A204.1 (cell line): ENCODE measurements at regions not wholly inside any gene's neighbourhood (a gene's known extent, or its start where the extent isn't known, plus 50 kb on each side); places are given as distances from the start of the nearest gene placed in this dataset.

Source experiments
- FAIRE-seq: peaks from 2 replicates; lab custom pipeline; 2012; peaks lifted over from hg19 to GRCh38; lab: Jason Lieb, UNC

DNA sequence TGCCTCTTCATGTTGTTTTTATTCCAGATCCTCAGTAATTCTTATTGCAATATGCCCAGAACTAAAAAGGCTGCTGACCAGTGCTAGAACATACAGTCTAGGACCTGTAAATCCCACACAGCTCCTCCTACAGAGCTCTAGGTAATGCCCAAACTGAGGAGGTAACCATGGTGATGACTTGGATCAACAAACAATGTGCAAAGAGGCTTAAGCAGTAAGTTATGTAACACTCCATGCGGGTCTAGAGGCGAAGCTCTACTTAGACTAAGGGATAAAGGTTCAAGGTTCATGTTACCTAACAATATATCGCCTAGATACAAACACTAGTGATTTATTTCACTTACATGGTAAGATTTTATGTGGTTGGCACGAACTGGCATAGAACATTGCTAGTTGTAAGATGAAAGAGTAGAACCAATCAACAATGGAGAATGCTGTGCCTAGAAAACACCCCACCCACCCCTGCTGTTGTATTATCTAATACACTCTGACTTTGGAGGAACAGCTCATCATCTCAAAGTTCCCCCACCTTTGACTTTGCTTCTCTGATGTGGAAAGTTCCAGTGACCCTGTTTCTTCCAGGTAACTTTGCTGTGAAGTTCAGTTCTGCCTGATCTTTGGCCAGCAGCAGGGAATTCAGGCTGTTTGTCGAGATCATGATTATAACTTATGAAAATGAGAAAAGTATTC, 242.4 kb downstream of the ALDH8A1 start:
- FAIRE-seq = no peak

DNA sequence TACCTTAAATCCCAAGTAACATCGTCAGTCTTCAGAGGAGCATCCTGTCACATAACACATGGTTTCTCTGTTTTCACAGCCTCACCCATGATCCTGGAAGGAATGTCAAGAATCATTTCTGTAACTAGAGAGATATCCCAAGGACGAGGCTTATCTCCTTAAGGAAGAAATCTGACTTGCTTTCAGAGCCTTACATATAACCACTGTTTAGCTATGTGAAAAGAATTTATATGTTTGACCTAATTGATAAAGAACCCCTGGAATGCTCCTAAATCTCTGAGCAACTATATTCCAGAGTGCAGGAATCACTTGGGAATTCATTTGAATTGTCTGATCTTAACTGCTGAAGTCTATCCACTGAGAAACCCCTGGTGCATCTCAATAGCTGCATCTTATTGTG, 243.1 kb downstream of the ALDH8A1 start:
- FAIRE-seq = no peak

DNA sequence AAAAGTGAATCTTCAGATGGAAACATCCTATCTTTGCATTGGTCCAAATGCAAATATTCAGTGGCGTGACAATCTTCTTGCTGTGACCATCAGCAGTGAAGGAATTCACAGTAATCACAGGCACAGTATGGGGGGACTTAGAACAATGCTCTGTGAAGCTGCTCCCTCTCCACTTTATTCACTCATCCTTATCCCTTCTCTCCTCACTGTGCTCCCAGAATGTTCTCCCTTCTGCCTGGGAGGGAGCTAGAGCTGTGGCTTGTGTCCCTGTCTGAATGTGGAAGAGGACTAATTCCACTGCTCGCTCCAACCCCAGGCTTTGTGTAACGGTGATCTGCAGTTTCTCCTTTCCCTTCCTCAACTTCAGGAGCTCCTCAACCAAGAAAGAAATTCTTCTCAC, 243.7 kb downstream of the ALDH8A1 start:
- FAIRE-seq = no peak

DNA sequence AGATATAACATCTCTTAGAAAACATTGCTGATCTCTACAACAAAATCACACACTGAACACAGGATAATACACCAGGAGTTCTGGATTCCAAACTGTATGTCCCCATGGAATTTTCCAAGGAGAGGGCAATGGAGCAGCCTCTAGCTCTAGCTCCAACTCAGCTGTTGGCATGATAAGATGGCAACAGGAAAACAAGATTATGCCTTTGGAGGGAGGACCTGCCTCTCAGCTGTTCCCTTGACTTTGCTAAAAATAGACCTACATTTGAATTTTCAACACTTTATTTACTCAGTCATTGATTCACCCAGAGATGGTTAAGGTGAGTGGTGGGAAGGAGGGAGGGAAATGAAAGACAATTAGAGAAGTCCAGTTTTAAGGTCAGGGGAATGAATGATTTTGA, 246.7 kb downstream of the ALDH8A1 start:
- FAIRE-seq = no peak

DNA sequence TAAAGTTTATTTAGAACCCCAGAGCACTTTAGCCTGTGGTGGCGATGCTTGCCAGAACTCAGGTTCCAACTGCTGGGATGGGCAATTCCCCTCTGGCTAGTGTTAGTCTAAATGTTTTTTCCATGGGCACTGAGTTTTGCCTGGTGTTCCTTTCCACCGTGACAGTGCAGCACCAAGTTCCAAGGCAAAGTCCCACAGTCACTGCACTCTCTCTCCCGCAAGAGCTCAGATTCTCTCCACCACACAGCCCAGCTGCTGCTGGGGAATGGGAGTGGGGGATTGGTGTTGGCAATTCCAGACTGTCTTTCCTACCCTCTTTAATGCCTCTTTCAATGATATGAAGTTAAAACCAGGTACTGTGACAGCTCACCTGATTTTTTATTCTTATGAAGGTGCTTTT, 247.6 kb downstream of the ALDH8A1 start:
- no peak for FAIRE-seq

DNA sequence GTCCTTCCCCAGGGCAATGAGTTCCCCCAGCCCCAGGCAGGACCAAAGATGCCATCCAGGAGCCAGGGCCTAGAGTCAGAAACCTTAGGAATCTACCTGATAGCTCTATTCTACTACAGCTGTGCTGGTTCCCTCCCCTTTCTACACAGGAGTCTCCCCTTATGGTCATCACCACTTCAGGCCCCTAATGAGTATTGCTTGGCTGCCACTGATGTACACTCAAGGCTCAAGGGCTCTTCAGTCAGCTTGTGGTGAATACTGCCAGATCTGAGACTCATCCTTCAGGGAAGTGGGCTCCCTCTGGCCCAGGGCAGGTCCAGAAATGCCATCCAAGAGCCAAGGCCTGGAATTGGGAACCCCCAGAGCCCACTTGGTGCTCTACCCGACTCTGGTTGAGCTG, 248.6 kb downstream of the ALDH8A1 start:
- no peak for FAIRE-seq

DNA sequence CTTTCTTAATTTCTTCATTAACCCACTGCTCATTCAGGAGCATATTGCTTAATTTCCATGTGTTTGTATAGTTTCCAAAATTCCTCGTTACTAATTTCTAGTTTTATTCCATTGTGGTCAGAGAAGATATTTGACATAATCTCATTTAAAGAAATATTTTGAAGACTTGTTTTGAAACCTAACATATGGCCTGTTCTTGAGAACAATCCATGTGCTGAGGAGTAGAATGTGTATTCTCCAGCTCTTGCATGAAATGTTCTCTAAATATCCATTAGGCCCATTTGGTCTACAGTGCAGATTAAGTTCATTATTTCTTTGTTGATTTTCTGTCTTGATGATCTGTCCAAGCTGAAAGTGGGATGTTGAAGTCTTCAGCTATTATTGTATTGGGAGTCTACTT, 251.7 kb downstream of the ALDH8A1 start:
- FAIRE-seq = no peak

DNA sequence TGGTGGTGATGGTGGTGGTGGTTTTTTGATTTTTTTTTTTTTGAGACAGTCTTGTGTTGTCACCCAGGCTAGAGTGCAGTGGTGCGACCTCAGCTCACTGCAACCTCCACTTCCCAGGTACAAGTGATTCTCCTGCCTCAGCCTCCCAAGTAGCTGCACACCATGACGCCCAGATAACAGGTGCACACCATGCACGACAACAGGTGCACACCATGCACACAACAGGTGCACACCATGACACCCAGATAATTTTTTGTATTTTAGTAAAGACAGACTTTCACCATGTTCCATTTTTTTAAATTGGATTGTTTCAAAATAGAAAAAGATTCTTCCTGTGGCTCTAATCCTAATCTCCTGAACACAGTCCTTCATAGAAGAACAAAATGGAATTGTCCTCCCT, 257.9 kb downstream of the ALDH8A1 start:
- no peak for FAIRE-seq

DNA sequence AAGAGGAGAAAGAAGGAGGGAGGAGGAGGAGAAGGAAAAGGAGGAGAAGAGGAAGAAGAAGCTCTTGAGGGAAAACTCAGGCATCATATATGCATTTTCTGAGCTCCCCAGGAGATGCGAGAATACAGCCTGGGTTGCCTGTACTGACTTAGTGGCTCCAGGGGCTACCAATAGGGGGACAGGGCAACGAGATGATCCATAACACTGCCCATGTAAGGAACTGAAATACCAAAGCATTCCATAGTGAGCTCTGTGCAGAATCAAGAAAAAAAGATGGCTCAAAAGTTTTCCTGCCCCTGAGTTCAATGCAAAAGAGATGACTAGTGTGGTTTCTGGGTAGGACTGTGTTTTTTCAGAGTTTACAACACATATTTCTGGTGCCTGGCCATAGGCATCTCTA, 258.7 kb downstream of the ALDH8A1 start:
- FAIRE-seq = no peak

DNA sequence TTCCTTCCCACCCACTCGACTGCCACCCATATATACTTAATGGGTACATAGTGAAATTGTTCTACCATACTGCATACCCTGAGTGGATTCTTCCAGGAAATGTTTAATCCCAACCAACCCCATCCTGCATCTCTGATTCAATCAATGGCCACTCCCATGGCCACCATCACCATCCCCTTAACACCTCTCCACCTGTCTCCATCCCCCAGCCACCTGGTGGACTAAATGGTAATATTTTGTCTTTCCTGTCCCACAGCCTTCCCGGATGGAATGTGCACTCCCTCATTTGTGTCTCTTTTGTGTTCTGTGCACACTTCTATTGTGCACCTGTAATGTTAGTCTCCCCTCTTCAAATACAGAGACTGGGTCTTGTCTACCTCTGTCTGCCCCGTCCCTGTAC, 259.9 kb downstream of the ALDH8A1 start:
- no peak for FAIRE-seq

DNA sequence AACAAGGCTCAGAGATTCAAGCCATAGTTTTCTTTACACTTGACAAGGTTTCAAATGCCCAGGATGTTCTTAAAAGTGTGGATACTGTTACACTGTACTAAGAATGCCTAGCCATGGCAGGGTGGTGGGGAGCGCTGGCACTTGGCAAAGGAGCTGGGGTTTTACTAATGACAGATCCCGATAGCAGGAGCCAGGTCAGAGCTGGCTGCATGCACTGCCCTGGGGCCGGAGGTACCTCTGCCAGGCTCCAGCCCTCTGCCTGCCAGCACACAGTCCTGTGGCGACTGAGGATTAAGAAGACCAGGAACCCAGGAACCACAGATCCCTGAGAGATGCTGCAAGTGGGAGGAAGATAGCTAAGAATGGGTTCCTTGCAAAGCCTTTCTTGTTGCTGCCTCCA, 260.3 kb downstream of the ALDH8A1 start:
- no peak for FAIRE-seq

DNA sequence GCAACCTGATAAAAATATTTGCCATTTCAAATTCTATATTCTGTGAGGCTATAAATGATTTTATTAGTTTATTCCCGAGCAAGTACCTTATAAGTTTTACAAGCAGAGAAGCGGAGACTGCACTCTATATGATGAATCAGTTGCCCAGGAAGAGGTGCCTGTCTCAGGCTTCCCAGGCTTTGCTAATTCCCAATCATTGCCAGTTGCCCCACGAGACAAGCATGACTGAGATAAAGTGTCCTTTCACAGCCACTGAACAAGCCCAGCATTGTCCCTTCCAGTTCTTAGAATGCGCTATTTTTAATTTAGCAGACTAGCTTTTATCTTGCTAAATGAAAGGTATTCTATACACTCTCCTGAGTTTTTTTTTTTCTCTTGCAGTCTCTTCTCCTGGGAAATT, 260.7 kb downstream of the ALDH8A1 start:
- FAIRE-seq = no peak

DNA sequence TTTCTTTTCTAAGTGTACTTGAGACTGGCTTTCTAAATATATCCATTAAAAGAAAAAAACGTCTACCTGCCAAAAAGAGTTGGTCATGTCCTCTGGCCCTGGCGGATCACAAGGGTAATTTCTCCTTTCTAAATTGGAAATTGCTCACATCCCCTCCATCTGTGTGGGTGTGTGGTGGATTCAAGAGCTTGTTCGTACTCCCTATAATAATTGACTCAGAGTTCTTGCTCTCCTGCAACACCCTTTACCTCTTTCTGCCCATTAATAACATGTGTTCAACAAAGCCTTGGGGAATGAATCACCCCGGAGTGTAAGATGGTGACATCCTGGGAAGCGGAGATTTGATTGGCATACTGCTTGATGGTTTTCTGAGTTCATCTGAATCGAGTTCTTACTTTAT, 263.8 kb downstream of the ALDH8A1 start:
- FAIRE-seq = no peak

DNA sequence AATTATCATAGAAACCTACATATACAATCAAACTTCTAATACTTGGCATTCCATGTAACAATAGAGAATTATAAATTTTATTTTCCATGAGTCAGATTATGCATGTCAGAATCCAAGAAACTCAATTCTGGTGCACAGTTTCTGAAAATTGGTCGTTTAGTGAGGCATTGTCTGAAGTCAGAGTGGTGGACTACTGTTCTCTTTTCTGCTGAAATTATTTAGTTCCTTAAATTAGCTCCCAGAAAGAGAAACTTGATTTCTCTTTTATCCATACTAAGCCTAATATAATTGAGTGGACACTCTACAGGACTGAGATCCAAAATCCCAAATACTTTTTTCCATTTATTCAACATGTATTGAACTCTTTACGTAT, 265.5 kb downstream of the ALDH8A1 start:
- no peak for FAIRE-seq

DNA sequence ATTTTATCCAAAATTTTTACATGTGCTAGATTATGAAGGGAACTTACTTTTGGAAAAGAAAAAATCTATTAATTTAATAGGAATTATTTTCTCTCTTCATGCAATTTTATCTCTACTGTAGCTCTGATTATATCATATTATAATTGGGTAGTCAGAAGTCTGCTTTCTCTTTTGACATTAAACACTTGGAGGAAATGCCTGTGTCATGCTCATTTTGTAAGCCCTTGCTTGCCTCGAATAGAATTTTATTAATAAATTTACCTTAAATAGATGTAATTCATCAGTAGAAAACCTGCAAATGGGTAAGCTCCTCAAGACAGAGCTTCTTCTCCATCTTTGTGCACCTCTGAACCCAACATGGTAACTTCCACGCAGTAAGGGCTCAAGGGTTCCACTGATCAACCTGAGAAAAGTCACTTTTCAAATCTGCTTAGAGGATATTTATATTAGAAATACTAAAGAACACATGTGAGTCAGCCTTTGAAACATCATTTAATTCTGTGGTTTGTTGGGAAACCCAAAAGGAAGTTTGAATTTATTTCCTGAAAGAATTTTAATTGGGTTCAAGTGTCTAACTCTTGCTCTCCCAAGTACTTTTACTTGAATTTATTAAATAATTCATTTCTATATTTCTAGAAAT, 266.0 kb downstream of the ALDH8A1 start:
- no peak for FAIRE-seq

DNA sequence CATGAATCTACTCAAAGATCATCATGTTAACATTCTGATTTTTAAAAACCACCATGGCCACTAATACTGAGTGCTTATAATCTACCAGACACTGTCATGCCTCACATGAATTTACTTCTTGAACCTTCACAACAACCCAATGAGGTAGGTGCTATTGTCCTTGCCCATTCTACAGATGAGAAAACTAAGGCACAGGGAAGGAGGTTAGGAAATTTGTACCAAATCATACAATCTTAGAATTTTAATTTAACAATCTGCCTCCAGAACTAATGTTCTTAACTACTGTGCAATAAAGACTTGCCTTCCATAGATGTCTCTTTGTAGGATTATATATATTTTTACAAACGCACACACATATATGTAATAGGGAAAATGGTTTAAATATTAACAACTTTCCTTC, 269.5 kb downstream of the ALDH8A1 start:
- no peak for FAIRE-seq

DNA sequence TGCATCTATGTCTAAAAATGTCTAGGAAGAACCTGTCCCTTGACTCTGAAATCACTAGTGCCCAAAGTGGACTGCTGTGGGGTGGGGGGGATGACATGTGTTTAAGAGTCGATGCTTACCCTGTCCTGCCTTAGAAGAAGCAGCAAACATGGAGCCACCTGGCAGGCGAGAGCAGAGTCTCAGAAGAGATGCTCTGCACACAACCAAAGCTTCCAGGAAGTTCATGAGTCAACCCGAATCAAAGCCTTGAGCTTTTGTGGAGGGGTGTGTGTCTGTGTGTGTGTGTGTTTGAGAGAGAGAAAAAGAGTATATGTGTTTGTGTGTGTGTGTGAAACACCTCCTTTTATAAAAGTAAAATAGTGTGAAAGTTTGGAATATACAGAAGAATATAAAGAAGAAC, 269.9 kb downstream of the ALDH8A1 start:
- no peak for FAIRE-seq

DNA sequence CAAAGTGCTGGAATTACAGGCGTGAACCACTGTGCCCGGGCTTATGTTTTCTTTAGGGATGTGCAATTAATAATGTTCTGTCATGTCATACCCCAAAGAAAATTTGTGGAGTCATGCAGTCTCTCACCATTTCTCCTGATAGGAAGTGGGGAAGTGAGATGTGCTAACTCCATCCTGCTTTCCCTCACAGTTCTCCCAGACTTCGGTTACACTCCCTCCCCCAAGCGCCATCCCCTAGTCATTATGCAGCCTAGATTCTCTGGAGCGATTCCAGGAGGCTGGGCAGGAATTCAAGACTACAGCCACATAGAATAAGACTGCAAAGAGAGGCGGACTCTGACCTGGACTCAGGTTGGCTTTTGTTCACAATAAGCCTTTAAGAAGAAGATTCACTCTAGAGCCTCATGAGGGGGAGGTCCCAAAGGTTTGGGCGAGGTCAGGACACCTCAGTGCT, 271.4 kb downstream of the ALDH8A1 start:
- no peak for FAIRE-seq

DNA sequence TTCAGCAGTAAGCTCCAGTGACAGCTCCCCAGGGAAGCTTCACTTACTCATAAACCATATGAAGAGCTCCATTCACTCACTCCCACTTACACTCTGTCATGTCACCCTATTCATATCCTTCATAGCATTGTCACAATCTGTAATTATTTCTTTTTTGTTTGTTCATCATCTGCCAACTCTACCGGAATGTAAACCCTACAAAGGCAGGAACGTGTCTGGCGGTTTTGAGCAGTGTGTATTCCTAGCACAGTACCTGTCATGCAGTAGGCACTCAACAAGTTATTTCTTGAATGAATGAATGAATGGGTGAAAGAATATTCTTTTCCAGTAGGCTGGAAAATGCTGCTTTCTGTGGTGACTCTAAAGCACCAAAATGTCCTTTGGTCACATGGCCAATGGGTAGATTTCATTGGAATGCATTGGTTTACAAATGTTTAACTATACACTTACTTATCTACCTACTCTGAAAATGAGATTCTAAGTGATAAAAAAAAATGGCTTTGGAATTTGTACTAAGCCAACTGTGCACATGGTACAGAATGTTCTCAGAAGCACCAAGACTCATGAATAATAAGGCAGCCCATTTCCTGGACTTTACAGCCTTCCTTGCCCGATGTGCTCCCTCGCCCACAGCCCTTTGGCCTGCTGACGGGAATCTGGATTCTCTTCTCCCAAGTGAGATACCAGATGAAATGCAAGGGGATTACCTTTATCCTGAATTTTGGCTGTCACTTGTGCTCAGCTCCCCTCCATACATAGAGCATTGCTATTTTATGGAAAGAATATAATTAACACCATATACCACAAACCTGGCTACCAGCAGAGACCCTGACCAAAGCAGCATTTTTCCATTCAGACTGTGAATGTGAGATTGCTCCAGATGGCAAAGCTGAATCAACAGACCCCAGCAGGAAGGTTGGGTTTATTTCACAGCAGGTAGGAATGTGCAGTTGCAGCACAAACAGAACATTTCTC, 273.3 kb downstream of the ALDH8A1 start:
- no peak for FAIRE-seq

DNA sequence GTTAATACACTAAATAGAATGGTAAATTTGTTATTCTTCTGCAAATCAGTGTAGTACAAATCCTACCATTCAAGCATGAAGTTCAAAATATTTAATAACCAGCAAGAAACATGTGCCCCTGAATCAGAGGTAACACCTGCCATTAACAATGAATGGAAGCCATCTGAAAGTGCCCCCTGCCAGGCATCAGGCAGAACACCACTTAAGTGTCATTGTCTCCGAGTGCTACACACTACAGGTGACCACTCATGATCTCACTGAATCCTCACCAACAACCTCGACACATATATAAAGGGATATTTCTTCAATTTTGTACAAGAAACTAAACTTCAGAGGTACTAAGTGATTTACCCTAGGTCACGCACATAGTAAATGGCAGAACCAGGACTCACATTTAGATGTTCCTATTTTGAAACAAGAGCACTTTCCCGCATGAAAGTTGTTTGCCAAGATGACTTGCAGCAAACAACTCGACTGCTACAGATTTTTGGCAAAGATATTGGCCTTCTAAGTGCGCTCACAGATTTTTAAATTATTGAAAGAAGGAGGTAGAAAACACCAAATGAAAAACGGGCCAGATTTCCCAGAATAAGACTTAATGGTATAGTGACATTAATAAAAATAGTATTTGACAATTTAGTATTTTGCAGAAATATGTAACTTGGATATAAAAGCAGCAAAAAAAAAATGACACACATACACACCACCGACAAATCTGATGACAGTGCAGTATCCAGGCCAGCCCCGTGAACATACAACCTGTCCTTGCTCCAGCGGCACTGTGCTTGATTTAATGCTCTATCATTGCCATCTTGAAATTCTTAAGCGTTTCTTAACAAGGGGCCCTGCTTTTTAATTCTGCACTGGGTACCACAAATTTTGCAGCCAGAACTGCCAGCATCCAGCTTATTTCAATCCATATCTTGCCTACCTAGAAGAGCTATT, 274.5 kb downstream of the ALDH8A1 start:
- no peak for FAIRE-seq

DNA sequence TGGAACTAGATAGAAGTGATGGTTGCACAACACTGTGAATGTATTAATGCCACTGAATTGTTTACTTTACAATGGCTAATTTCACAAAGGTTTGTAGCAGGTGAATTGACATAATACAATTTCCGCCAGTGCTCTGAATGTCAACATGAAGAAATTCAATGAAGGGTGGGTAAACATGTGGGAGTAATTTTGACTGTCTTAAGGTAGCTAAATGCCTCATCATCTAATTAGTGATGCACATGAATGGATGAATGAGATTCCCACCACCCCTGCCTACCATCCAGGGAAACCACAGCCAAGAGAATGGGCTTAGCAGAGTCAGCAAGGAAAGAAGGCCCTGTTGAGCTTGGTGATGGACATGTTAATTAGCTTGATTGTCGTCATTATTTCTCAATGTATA, 275.3 kb downstream of the ALDH8A1 start:
- no peak for FAIRE-seq

DNA sequence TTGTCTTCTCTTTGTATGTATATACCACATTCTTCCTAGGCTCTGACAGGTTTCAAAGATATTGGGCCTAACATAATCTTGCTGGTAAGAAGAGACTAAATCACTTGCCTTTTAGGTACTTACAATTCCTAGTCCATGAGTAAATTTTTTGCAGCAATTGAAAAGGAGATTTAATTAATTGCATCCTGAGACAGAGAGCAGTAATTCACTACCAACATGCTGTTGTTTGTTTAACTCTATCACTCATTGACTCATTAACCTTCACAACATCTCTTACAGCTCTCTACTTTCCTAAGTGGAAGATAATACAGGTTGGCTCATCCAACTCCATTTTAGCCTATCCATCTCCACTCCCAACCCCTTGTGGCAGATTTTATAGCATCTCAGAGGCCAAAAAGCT, 280.4 kb downstream of the ALDH8A1 start:
- no peak for FAIRE-seq
